GM23338 (cell line): ENCODE measurements at regions not wholly inside any gene's neighbourhood (a gene's known extent, or its start where the extent isn't known, plus 50 kb on each side); places are given as distances from the start of the nearest gene placed in this dataset.

Experiments
- ATAC-seq: fragments of 200-7000 bp; cut with Tn5 transposase; 3 replicates; pipeline ENCODE4 v1.9.1; 2020
- DNase-seq: peaks from one replicate; pipeline ENCODE4 v3.0.0-alpha.2; 2015; ENCODE audit warnings: low spot score
- H2AFZ ChIP-seq: fragments of 200-600 bp; sonication (generic); 2 replicates; pipeline ENCODE4 v1.8.0; 2016; ENCODE audit warnings: antibody characterized with exemption, mild to moderate bottlenecking, moderate library complexity
- H3F3A ChIP-seq: fragments of 200-600 bp; sonication (generic); replicated peaks from 2 replicates; pipeline ENCODE4 v1.8.0; 2017; ENCODE audit warnings: antibody characterized with exemption, mixed run types, low read depth
- H3K27ac ChIP-seq: fragments of 200-600 bp; sonication (generic); 2 replicates; pipeline ENCODE4 v1.6.1; 2016; ENCODE audit warnings: low read depth
- H3K27me3 ChIP-seq: fragments of 200-600 bp; sonication (generic); 2 replicates; pipeline ENCODE4 v1.8.0; 2016; ENCODE audit warnings: mild to moderate bottlenecking, mixed run types, moderate library complexity; ENCODE audit not compliant: insufficient read depth
- H3K36me3 ChIP-seq: fragments of 200-600 bp; sonication (generic); 2 replicates; pipeline ENCODE4 v1.8.0; 2016; ENCODE audit warnings: mild to moderate bottlenecking; ENCODE audit not compliant: insufficient read depth
- H3K4me1 ChIP-seq: fragments of 200-600 bp; sonication (generic); 2 replicates; pipeline ENCODE4 v1.8.0; 2016; ENCODE audit warnings: mild to moderate bottlenecking, moderate library complexity; ENCODE audit not compliant: insufficient read depth
- H3K4me2 ChIP-seq: fragments of 200-600 bp; sonication (generic); 2 replicates; pipeline ENCODE4 v1.7.1; 2017; ENCODE audit warnings: mixed run types
- H3K4me3 ChIP-seq: fragments of 200-600 bp; sonication (generic); 2 replicates; pipeline ENCODE4 v1.6.1; 2016; ENCODE audit warnings: mixed run types
- H3K79me2 ChIP-seq: fragments of 200-600 bp; sonication (generic); replicated peaks from 2 replicates; pipeline ENCODE4 v1.8.0; 2017; ENCODE audit warnings: mild to moderate bottlenecking; ENCODE audit not compliant: insufficient read depth
- H3K9me2 ChIP-seq: fragments of 200-600 bp; sonication (generic); 2 replicates; pipeline ENCODE4 v1.8.0; 2017; ENCODE audit not compliant: insufficient read depth
- H4K20me1 ChIP-seq: fragments of 200-600 bp; sonication (generic); replicated peaks from 2 replicates; pipeline ENCODE4 v1.8.0; 2017; ENCODE audit warnings: mild to moderate bottlenecking; ENCODE audit not compliant: insufficient read depth
- H3K27ac Mint-ChIP-seq: 2 replicates; pipeline ENCODE4 v1.8.0; 2020; ENCODE audit warnings: inconsistent platforms, mild to moderate bottlenecking, moderate library complexity, mixed read lengths
- H3K27me3 Mint-ChIP-seq: 3 replicates; pipeline ENCODE4 v1.8.0; 2022; ENCODE audit warnings: low read depth, mild to moderate bottlenecking, moderate library complexity, mixed read lengths, inconsistent platforms; ENCODE audit not compliant: insufficient read depth, poor library complexity
- H3K36me3 Mint-ChIP-seq: 3 replicates; pipeline ENCODE4 v1.8.0; 2021; ENCODE audit warnings: low read depth, mild to moderate bottlenecking, inconsistent platforms, moderate library complexity, mixed read lengths
- H3K4me1 Mint-ChIP-seq: 3 replicates; pipeline ENCODE4 v1.8.0; 2020; ENCODE audit warnings: mild to moderate bottlenecking, inconsistent platforms, mixed read lengths
- H3K4me3 Mint-ChIP-seq: 3 replicates; pipeline ENCODE4 v1.8.0; 2021; ENCODE audit warnings: moderate library complexity, mild to moderate bottlenecking, inconsistent platforms, mixed read lengths
- H3K9me3 Mint-ChIP-seq: 3 replicates; pipeline ENCODE4 v1.8.0; 2020; ENCODE audit warnings: moderate library complexity, mild to moderate bottlenecking, inconsistent platforms, mixed read lengths
- ETS1 ChIP-seq: IDR thresholded peaks from 2 replicates; pipeline ENCODE4 v1.6.1; 2016; ENCODE audit warnings: antibody characterized with exemption
- EZH2phosphoT487 ChIP-seq: fragments of 200-600 bp; sonication (generic); IDR thresholded peaks from one replicate; pipeline ENCODE4 v1.8.1; 2018; ENCODE audit warnings: antibody characterized with exemption; ENCODE audit not compliant: unreplicated experiment
- JUNB ChIP-seq: IDR thresholded peaks from one replicate; pipeline ENCODE4 v1.6.1; 2016; ENCODE audit warnings: antibody characterized with exemption; ENCODE audit not compliant: unreplicated experiment
- NANOG ChIP-seq: IDR thresholded peaks from 2 replicates; pipeline ENCODE4 v1.6.1; 2016; ENCODE audit warnings: antibody characterized with exemption, borderline replicate concordance
- STAT1 ChIP-seq: IDR thresholded peaks from one replicate; pipeline ENCODE4 v1.6.1; 2016; ENCODE audit warnings: antibody characterized with exemption; ENCODE audit not compliant: unreplicated experiment
- ZNF331 ChIP-seq: fragments of 250-450 bp; sonication (Bioruptor Pico); IDR thresholded peaks from 2 replicates; pipeline ENCODE4 v1.5.0; 2020; ENCODE audit warnings: low read depth, mild to moderate bottlenecking, moderate library complexity
- TF ChIP-seq, protein P1 (sequence below), 2 experiments: fragments of 200-600 bp in 1 of 2; sonication (generic) in 1 of 2; conservative IDR thresholded peaks; 2 replicates each; pipeline versions ENCODE4 v1.5.1 to v1.6.1; 2016 to 2017; ENCODE audit warnings: antibody characterized with exemption in 2 of 2, low read depth in 2 of 2, mild to moderate bottlenecking in 2 of 2, moderate library complexity in 1 of 2

GRCh38 chr10:78894089-78894840, 174.5 kb upstream of the ZMIZ1 start (continued):
- TF ChIP-seq, protein P1, sequence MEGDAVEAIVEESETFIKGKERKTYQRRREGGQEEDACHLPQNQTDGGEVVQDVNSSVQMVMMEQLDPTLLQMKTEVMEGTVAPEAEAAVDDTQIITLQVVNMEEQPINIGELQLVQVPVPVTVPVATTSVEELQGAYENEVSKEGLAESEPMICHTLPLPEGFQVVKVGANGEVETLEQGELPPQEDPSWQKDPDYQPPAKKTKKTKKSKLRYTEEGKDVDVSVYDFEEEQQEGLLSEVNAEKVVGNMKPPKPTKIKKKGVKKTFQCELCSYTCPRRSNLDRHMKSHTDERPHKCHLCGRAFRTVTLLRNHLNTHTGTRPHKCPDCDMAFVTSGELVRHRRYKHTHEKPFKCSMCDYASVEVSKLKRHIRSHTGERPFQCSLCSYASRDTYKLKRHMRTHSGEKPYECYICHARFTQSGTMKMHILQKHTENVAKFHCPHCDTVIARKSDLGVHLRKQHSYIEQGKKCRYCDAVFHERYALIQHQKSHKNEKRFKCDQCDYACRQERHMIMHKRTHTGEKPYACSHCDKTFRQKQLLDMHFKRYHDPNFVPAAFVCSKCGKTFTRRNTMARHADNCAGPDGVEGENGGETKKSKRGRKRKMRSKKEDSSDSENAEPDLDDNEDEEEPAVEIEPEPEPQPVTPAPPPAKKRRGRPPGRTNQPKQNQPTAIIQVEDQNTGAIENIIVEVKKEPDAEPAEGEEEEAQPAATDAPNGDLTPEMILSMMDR (conservative IDR thresholded peaks at IDR 0.05; ENCODE audit: low read depth in 2 of 2) = no peak

GRCh38 chr10:78894841-78895195, 173.9 kb upstream of the ZMIZ1 start:
- Mint-ChIP-seq H3K9me3 (no peaks in the 10 kb centered on the region; the same call in 2 of the 3 replicates), H3K36me3 (no peaks in the 10 kb centered on the region), H3K4me1 (peaks cover 25% of the 10 kb centered on the region), H3K27me3 (peaks cover 14% of the 10 kb centered on the region), H3K4me3 (no peak overlapping the region), H3K27ac (no peak overlapping the region)
- H3K9me2 ChIP-seq = peaks cover 7% of the 10 kb centered on the region; the same call in 1 of the 2 replicates
- no peaks in the 10 kb centered on the region for H3F3A ChIP-seq
- H3K27me3 ChIP-seq = no peaks in the 10 kb centered on the region
- 0 out of 2 replicates have a peak overlapping the region, but pooled peaks have one; percentile 66 for H2AFZ ChIP-seq
- H3K79me2 ChIP-seq = no peaks in the 10 kb centered on the region
- no peak for ATAC-seq
- TF ChIP-seq NANOG (no peak), JUNB (no peak), EZH2phosphoT487 (no peak)
- H4K20me1 ChIP-seq = no peaks in the 10 kb centered on the region
- no peak overlapping the region for H3K4me3 ChIP-seq
- no peak for DNase-seq
- no peak overlapping the region for H3K27ac ChIP-seq
- H3K4me2 ChIP-seq = no peak overlapping the region
- no peaks in the 10 kb centered on the region for H3K36me3 ChIP-seq
- no peaks in the 10 kb centered on the region; the same call in 1 of the 2 replicates for H3K4me1 ChIP-seq

- H3K79me2 ChIP-seq = no peaks in the 10 kb centered on the region
- H3K9me2 ChIP-seq = peaks cover 7% of the 10 kb centered on the region; the same call in 1 of the 2 replicates
- no peak overlapping the region for H3K27ac Mint-ChIP-seq
- no peaks in the 10 kb centered on the region for H4K20me1 ChIP-seq
- H3K27me3 Mint-ChIP-seq = peaks cover 14% of the 10 kb centered on the region
- peak; percentile 90 for ATAC-seq
- no peaks in the 10 kb centered on the region; the same call in 2 of the 3 replicates for H3K9me3 Mint-ChIP-seq
- peaks cover 21% of the 10 kb centered on the region for H3K4me1 Mint-ChIP-seq
- no peaks in the 10 kb centered on the region for H3F3A ChIP-seq
- no peaks in the 10 kb centered on the region; the same call in 1 of the 2 replicates for H3K4me1 ChIP-seq
- H3K4me2 ChIP-seq = no peak overlapping the region
- no peak overlapping the region for H3K4me3 Mint-ChIP-seq
- H3K36me3 Mint-ChIP-seq = no peaks in the 10 kb centered on the region
- H2AFZ ChIP-seq = no peak overlapping the region
- H3K4me3 ChIP-seq = no peak overlapping the region
- H3K36me3 ChIP-seq = no peaks in the 10 kb centered on the region
- TF ChIP-seq ZNF331 (CRISPR knock-in tag) (no peak), ETS1 (no peak), STAT1 (no peak)
- H3K27ac ChIP-seq = no peak overlapping the region
- DNase-seq = no peak
- no peaks in the 10 kb centered on the region for H3K27me3 ChIP-seq
Measured at GRCh38 chr10:78895469-78895868, 173.3 kb upstream of the ZMIZ1 start.
